Activated CD8-positive, alpha-beta T cell treated with anti-CD3 and anti-CD28 coated beads, Interleukin-2, amount 10 ng/mL, durations not matched to agents 7 days and 5 days (primary cell): ENCODE measurements at regions not wholly inside any gene's neighbourhood (a gene's known extent, or its start where the extent isn't known, plus 50 kb on each side); places are given as distances from the start of the nearest gene placed in this dataset.

Experiments used
- ATAC-seq: fragments of 150-1000 bp; cut with Tn5 transposase; one replicate; pipeline ENCODE4 v1.10.0; 2021; ENCODE audit warnings: moderate library complexity
- CTCF ChIA-PET: fragments of 350-600 bp; sonication (Branson Sonifier 250); formaldehyde crosslinking; loops from one replicate; lab custom pipeline; 2021; ENCODE audit warnings: antibody characterized with exemption; lab: Charles Lee
- POLR2A ChIA-PET: fragments of 350-600 bp; sonication (Branson Sonifier 250); formaldehyde crosslinking; loops from one replicate; lab custom pipeline; 2021; ENCODE audit warnings: antibody characterized with exemption; lab: Charles Lee
- DNase-seq: peaks from one replicate; pipeline ENCODE4 v3.0.0-alpha.2; 2020
- H3K27ac Mint-ChIP-seq: one replicate; pipeline ENCODE4 v1.8.0; 2021; ENCODE audit warnings: mild to moderate bottlenecking, mixed read lengths
- H3K27me3 Mint-ChIP-seq: one replicate; pipeline ENCODE4 v1.8.0; 2021; ENCODE audit warnings: low read depth, mixed read lengths
- H3K36me3 Mint-ChIP-seq: one replicate; pipeline ENCODE4 v1.8.0; 2021; ENCODE audit warnings: low read depth, mixed read lengths
- H3K4me1 Mint-ChIP-seq: one replicate; pipeline ENCODE4 v1.8.0; 2021; ENCODE audit warnings: low read depth, mixed read lengths
- H3K4me3 Mint-ChIP-seq: one replicate; pipeline ENCODE4 v1.8.0; 2021; ENCODE audit warnings: mild to moderate bottlenecking, mixed read lengths
- H3K9me3 Mint-ChIP-seq: one replicate; pipeline ENCODE4 v1.8.0; 2022; ENCODE audit warnings: mixed read lengths; ENCODE audit not compliant: insufficient read depth

- Mint-ChIP-seq H3K36me3 (no peaks in the 10 kb centered on the region), H3K9me3 (no peaks in the 10 kb centered on the region), H3K4me1 (no peaks in the 10 kb centered on the region), H3K27ac (no peak overlapping the region), H3K27me3 (no peaks in the 10 kb centered on the region), H3K4me3 (no peak overlapping the region)
- ChIA-PET POLR2A (no interaction called here), CTCF (no interaction called here)
- no peak for ATAC-seq
- DNase-seq = no peak
Measured at GRCh38 chr3:162764808-162765071, 1268.1 kb downstream of the OTOL1 start.

DNA sequence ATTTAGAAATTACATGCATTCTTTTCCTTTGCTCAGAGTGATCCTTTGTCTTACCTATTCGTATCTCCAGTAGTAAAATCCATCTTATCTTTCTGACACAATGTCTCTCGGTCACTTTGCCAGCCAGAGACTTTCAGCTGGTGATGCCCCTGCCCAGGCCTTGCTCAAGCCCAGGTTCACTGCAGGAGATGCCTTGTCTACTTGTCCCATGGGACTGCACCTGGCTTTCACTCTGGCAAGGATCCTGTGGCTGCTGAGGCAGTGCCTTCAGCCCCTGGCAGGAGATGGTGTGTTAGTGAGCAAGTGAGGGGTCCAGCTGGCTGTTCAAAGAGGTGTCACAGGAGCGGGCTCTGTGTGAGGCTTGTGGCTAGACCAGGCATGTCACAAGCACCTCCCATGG, 1268.9 kb downstream of the OTOL1 start:
- no peak for ATAC-seq

DNA sequence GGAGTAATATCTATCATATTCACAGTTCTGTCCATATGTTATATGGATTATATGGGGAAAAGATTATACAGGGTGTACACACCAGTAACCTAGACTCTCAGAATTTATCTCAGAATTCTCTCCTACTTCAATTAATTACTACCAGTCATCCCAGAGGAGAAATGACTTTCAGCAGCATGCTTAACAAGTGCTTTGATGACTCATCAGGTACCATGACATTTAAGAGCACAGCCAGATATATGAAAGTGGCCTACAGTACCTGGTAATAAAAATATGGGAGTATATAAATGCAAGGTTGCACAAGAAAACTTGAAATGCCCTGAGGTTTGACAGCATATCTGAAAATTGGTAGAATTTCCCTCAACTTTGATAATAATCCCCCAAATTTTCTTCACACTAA, 1273.0 kb downstream of the OTOL1 start:
- no peak for ATAC-seq
- Mint-ChIP-seq H3K4me3 (no peak overlapping the region), H3K27ac (no peak overlapping the region), H3K4me1 (no peaks in the 10 kb centered on the region), H3K36me3 (no peaks in the 10 kb centered on the region), H3K27me3 (no peaks in the 10 kb centered on the region), H3K9me3 (no peaks in the 10 kb centered on the region)
- ChIA-PET POLR2A (no interaction called here), CTCF (no interaction called here)
- DNase-seq = no peak

More for the DNA sequence above, 1268.9 kb downstream of the OTOL1 start:
- no peak overlapping the region for H3K4me3 Mint-ChIP-seq
- H3K27me3 Mint-ChIP-seq = no peaks in the 10 kb centered on the region
- POLR2A ChIA-PET = no interaction called here
- H3K27ac Mint-ChIP-seq = no peak overlapping the region
- H3K9me3 Mint-ChIP-seq = no peaks in the 10 kb centered on the region
- no peaks in the 10 kb centered on the region for H3K36me3 Mint-ChIP-seq
- CTCF ChIA-PET = no interaction called here
- no peaks in the 10 kb centered on the region for H3K4me1 Mint-ChIP-seq
- no peak for DNase-seq

DNA sequence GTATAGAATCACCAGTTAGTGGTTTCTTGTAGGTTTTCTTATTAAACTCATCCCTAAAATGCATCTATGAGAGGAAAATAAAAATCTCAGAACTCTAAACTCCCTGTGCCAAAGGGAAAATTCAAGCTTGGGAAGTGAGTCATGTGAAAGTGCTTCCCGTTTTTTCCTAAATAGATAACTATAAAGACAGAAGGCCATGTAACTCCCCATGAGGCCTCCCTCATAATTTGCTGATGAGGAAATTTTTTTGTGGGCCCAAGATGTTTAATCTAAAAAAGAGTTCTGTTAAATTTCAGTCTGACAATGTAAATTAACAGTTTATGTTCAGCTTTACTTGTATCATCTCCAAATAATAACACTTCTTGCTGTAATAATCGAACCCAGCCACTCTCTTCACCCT, 1273.9 kb downstream of the OTOL1 start:
- CTCF ChIA-PET = no interaction called here
- DNase-seq = no peak
- H3K27me3 Mint-ChIP-seq = no peaks in the 10 kb centered on the region
- no peak overlapping the region for H3K4me3 Mint-ChIP-seq
- no peaks in the 10 kb centered on the region for H3K36me3 Mint-ChIP-seq
- no peak overlapping the region for H3K27ac Mint-ChIP-seq
- H3K9me3 Mint-ChIP-seq = no peaks in the 10 kb centered on the region
- H3K4me1 Mint-ChIP-seq = no peaks in the 10 kb centered on the region
- ATAC-seq = no peak
- POLR2A ChIA-PET = no interaction called here

DNA sequence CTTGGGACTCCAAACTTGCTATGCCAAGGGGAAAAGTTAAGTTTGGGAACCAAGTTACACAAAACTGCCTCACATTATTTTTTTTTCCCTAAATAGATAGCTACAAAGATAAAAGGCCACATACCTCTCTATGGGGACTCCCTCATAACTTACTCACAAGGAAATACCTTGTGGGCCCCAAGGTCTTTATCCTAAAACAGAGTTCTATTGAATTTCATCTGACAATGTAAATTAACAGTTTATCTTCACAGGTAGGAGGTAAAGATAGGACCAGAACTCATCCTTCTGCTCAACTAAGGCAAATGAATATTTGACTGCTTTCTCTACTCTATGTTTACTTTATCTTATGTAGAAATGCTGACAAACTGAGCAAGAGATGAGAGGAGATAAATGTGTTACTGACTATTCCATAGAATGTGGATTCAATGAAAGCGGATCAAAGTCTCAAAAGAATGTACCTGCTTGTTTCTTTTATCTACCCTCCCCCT, 1278.0 kb downstream of the OTOL1 start:
- Mint-ChIP-seq H3K9me3 (no peaks in the 10 kb centered on the region), H3K27me3 (no peaks in the 10 kb centered on the region), H3K27ac (no peak overlapping the region), H3K4me1 (no peaks in the 10 kb centered on the region), H3K4me3 (no peak overlapping the region), H3K36me3 (no peaks in the 10 kb centered on the region)
- CTCF ChIA-PET = no interaction called here
- DNase-seq = no peak
- POLR2A ChIA-PET = no interaction called here
- no peak for ATAC-seq

DNA sequence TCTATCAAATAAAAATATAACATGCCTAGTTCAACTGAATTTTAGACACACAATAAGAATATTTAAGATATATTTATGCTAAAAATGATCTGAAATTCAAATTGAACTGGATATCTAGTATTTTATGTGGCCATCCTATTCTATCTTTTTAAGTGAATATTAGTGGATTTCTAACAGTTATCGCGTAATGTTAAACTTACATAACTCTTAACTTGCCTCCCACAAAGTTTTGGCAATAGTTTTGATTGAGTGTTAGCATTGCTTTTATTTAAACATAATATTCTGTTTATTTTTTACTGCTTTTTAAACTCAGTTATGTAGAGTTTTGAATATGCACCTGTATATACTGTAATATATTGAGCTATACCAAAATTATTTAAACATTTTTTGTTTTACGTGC, 1279.5 kb downstream of the OTOL1 start:
- Mint-ChIP-seq H3K9me3 (no peaks in the 10 kb centered on the region), H3K27ac (no peak overlapping the region), H3K4me1 (no peaks in the 10 kb centered on the region), H3K27me3 (no peaks in the 10 kb centered on the region), H3K4me3 (no peak overlapping the region), H3K36me3 (no peaks in the 10 kb centered on the region)
- ATAC-seq = no peak
- CTCF ChIA-PET = no interaction called here
- DNase-seq = no peak
- POLR2A ChIA-PET = no interaction called here

- no peak for ATAC-seq
- ChIA-PET CTCF (no interaction called here), POLR2A (no interaction called here)
- H3K9me3 Mint-ChIP-seq = no peaks in the 10 kb centered on the region
- DNase-seq = no peak
- no peak overlapping the region for H3K4me3 Mint-ChIP-seq
- H3K27ac Mint-ChIP-seq = no peak overlapping the region
- no peaks in the 10 kb centered on the region for H3K27me3 Mint-ChIP-seq
- H3K36me3 Mint-ChIP-seq = no peaks in the 10 kb centered on the region
- no peaks in the 10 kb centered on the region for H3K4me1 Mint-ChIP-seq
Measured at GRCh38 chr3:162777118-162777517, 1280.5 kb downstream of the OTOL1 start.

- Mint-ChIP-seq H3K36me3 (no peaks in the 10 kb centered on the region), H3K4me3 (no peak overlapping the region)
Measured at GRCh38 chr3:162780313-162780712, 1283.7 kb downstream of the OTOL1 start.

GRCh38 chr3:162799910-162800309, 1303.3 kb downstream of the OTOL1 start:
- Mint-ChIP-seq H3K27me3 (no peaks in the 10 kb centered on the region), H3K27ac (no peak overlapping the region), H3K4me1 (no peaks in the 10 kb centered on the region), H3K36me3 (no peaks in the 10 kb centered on the region), H3K4me3 (no peak overlapping the region), H3K9me3 (no peaks in the 10 kb centered on the region)
- no peak for DNase-seq
- ChIA-PET POLR2A (no interaction called here), CTCF (no interaction called here)
- ATAC-seq = no peak

More at GRCh38 chr3:162780313-162780712, 1283.7 kb downstream of the OTOL1 start:
- DNase-seq = no peak
- CTCF ChIA-PET = no interaction called here
- Mint-ChIP-seq H3K27ac (no peak overlapping the region), H3K27me3 (no peaks in the 10 kb centered on the region), H3K4me1 (no peaks in the 10 kb centered on the region), H3K9me3 (no peaks in the 10 kb centered on the region)
- POLR2A ChIA-PET = no interaction called here
- ATAC-seq = no peak

GRCh38 chr3:162802228-162802965, 1305.8 kb downstream of the OTOL1 start:
- Mint-ChIP-seq H3K27me3 (no peaks in the 10 kb centered on the region), H3K36me3 (no peaks in the 10 kb centered on the region), H3K27ac (no peak overlapping the region), H3K4me3 (no peak overlapping the region), H3K4me1 (no peaks in the 10 kb centered on the region), H3K9me3 (no peaks in the 10 kb centered on the region)
- ChIA-PET POLR2A (no interaction called here), CTCF (no interaction called here)
- DNase-seq = no peak
- no peak for ATAC-seq

DNA sequence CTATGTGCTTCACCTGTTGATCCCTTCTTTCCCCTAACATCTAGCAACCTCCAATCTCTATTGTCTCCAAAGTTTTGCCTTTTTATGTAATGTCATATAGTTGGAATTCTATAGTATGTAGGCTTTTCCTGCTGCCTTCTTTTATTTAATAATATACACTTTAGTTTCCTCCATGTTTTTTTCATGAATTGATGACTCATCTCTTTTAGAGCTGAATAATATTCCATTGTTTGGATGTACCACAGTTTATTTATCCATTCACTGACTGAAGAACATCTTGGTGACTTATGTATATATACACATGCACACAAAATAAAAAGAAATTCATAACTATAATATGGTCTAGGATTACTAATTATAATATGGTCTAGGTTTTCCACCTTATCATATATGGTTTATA, 1314.2 kb downstream of the OTOL1 start:
- H3K4me1 Mint-ChIP-seq = no peaks in the 10 kb centered on the region
- H3K27ac Mint-ChIP-seq = no peak overlapping the region
- ATAC-seq = no peak
- H3K4me3 Mint-ChIP-seq = no peak overlapping the region
- ChIA-PET CTCF (no interaction called here), POLR2A (no interaction called here)
- no peak for DNase-seq
- H3K27me3 Mint-ChIP-seq = no peaks in the 10 kb centered on the region
- no peaks in the 10 kb centered on the region for H3K36me3 Mint-ChIP-seq
- H3K9me3 Mint-ChIP-seq = no peaks in the 10 kb centered on the region

DNA sequence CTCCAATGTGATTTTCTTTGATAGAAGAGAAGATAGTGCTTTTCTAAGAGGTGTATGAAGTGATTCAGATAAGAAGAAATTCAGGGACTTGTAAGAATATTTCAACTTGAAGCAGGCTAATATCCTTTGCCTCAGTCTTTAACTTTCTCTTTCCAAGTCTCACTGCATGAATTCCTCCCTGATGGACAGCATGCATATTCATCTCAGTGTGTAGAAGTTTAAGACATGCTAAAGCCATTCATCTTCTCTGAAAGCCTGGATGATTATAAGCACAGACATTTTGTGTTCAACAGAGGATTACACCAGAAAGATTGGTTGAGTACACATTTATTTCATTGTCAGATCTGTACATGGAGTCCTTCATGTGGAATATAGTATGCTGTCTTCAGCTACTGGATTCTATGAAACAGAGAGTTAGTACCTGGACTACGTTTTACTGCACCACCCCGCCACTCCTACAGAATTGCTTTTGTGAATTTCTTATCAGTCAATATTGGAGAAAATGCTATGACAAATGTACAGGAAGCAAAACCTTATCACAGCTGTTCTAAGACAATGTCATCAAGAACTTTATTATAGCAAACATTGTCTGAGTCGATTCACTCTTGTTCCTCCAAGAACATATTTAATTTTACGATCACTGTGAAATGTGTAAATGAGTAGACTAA, 1346.1 kb downstream of the OTOL1 start:
- Mint-ChIP-seq H3K4me1 (no peaks in the 10 kb centered on the region), H3K9me3 (no peaks in the 10 kb centered on the region), H3K36me3 (no peaks in the 10 kb centered on the region), H3K27me3 (no peaks in the 10 kb centered on the region), H3K4me3 (no peak overlapping the region), H3K27ac (no peak overlapping the region)
- ChIA-PET POLR2A (no interaction called here), CTCF (no interaction called here)
- ATAC-seq = no peak
- no peak for DNase-seq

- POLR2A ChIA-PET = no interaction called here
- H3K27ac Mint-ChIP-seq = no peak overlapping the region
- no peaks in the 10 kb centered on the region for H3K36me3 Mint-ChIP-seq
- no peak for DNase-seq
- no peak overlapping the region for H3K4me3 Mint-ChIP-seq
- ATAC-seq = no peak
- H3K4me1 Mint-ChIP-seq = no peaks in the 10 kb centered on the region
- H3K27me3 Mint-ChIP-seq = no peaks in the 10 kb centered on the region
- CTCF ChIA-PET = no interaction called here
- H3K9me3 Mint-ChIP-seq = no peaks in the 10 kb centered on the region
Measured at GRCh38 chr3:162845918-162846317, 1349.3 kb downstream of the OTOL1 start.
